ENCODE measurements at regions not wholly inside any gene's neighbourhood (a gene's known extent, or its start where the extent isn't known, plus 50 kb on each side); places are given as distances from the start of the nearest gene placed in this dataset.

DNA sequence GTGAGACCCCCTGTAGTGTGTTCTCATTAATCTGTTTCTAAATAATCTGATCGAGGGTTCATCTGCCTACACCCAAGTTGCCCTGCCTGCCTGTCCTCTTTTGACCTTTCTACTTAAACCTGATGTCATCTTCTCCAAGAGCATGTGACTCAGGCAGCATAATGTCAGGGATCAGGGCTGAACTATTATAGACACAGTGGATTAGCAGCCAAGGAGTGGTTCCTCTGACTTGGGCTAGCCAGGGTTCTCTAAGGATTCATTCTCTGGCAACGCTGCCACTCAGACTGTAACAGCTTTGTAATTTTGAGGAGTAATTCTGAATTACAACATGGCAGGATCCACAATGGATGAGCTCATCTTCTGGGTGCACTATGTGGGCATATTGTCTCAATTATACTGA, 124.0 kb downstream of the MDH1 start:
- TF ChIP-seq, protein P1, sequence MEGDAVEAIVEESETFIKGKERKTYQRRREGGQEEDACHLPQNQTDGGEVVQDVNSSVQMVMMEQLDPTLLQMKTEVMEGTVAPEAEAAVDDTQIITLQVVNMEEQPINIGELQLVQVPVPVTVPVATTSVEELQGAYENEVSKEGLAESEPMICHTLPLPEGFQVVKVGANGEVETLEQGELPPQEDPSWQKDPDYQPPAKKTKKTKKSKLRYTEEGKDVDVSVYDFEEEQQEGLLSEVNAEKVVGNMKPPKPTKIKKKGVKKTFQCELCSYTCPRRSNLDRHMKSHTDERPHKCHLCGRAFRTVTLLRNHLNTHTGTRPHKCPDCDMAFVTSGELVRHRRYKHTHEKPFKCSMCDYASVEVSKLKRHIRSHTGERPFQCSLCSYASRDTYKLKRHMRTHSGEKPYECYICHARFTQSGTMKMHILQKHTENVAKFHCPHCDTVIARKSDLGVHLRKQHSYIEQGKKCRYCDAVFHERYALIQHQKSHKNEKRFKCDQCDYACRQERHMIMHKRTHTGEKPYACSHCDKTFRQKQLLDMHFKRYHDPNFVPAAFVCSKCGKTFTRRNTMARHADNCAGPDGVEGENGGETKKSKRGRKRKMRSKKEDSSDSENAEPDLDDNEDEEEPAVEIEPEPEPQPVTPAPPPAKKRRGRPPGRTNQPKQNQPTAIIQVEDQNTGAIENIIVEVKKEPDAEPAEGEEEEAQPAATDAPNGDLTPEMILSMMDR (IDR thresholded peaks at IDR 0.05) = no peak
- TF ChIP-seq POLR2A (IDR thresholded peaks at IDR 0.05) = no peak

Measured in esophagus squamous epithelium (tissue), 4 donors.